Fibroblast of peridontal ligament (primary cell): ENCODE measurements at regions not wholly inside any gene's neighbourhood (a gene's known extent, or its start where the extent isn't known, plus 50 kb on each side); places are given as distances from the start of the nearest gene placed in this dataset.
"Not testable (repeated sequence)": the region's sequence is repeated elsewhere in the genome, so short reads cannot be mapped to it uniquely, and the experiment has no call there.

Experiments used
- DNase-seq: peaks from one replicate; pipeline ENCODE4 v3.0.0-alpha.2; 2010; ENCODE audit errors: extremely low read depth

- DNase-seq, result no peak
Observed at GRCh38 chr5:37915097-37915736, 75.4 kb upstream of the GDNF start.

DNA sequence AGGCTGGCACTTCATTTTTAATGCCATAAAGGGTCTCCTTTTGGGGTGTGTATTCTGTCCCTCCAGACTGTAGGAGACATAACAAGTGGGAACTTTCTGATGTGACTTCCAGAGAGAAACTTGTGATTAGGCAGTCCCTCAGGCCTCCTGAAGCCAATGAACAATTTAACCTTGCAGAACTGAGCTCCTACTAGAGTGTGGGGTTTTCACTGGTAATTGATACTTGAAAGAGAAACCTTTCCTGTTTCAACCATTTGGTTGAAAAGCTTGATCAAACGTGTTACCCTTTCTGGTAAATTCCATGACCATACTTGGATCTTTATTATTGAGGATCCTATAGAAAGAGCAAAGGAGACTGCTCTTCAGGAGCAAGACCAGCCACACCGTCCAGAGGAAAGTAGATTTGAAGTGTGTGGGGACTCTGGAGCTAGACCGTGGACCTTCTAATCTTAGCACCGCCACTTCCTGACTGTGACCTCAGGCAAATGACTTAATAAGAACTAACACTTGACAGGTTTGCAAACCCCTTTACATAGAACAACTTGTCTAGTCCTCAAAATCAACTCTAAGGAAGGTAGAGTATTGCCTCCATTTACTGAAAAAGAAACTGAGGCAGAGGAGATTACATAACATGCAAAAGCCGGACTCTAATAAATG, 69.9 kb upstream of the GDNF start:
- not testable (repeated sequence) for DNase-seq

- no peak for DNase-seq
Observed at GRCh38 chr5:37906416-37906815, 66.6 kb upstream of the GDNF start.

DNA sequence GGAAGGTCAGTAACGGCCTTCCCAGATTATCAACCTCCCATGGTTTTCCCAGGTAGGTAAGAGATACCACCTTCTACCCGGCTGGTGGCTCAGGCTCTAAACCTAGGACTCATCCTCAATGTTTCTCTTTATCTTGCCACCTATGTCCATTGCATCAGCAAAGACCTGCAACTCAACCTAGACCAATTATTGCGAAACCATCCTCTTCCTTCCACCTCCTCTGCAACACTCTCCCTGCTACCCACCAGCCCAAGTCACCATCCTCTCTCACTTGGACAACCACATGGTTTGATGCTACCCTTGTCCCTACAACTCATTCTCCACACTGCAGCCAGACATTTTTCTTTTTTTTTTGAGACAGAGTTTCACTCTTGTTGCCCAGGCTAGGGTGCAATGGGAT, 65.4 kb upstream of the GDNF start:
- DNase-seq, result no peak

- DNase-seq, result no peak
Observed at GRCh38 chr5:37902323-37902722, 62.5 kb upstream of the GDNF start.

DNA sequence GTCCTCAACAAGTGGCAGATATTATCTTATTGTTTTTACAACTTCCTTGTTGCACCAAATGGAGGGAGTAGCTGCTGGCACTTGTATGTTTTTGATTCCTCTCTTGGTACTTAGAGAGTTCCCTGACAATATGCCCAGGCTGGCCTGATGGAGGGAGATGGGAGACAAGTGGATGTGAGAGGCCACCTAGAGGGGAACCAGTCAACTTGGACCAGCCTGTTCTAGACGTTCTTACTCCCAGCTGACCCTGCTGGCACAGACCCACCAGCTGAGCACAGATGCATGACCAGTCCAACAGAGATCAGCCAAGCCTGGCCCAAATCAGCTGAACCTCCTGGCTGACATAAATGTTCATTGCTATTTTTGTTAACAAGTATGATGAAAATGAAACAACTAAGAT, 60.9 kb upstream of the GDNF start:
- peak; percentile 88 for DNase-seq

GRCh38 chr5:37899037-37899436, 59.2 kb upstream of the GDNF start:
- no peak for DNase-seq

- DNase-seq, result peak; percentile 36
Observed at GRCh38 chr5:37896159-37896558, 56.3 kb upstream of the GDNF start.

- peak; percentile 74 for DNase-seq
Observed at GRCh38 chr5:37893434-37894134, 53.7 kb upstream of the GDNF start.

- no peak for DNase-seq
Observed at GRCh38 chr5:37892586-37892985, 52.7 kb upstream of the GDNF start.

GRCh38 chr5:37891832-37892231, 52.0 kb upstream of the GDNF start:
- no peak for DNase-seq

GRCh38 chr5:37889612-37890317, 49.9 kb upstream of the GDNF start:
- DNase-seq, result peak; percentile 76
